ENCODE measurements at regions not wholly inside any gene's neighbourhood (a gene's known extent, or its start where the extent isn't known, plus 50 kb on each side); places are given as distances from the start of the nearest gene placed in this dataset.

DNA sequence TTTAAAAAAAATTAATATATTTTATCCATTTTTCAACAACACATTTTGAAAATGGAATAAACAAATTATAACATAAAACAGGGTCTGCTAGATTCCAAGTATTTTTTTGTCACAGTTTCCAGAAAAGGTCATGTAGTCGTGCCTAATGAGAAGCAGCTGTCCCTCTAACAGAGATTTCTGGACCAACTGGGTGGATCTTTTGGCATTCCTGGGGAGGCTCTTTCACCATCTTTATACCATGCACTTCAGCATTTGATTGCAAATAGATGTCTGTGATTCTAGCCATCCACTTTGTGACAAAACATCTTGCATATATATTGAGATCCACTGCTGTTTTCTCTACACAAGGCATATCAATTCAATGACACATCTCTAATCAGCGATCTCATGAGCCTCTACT is 210.7 kb upstream of the LDB2 start:
- CTCF ChIA-PET = no interaction called here
- POLR2A ChIA-PET (ENCODE audit: unreplicated experiment) = no interaction called here
- H3K9me2 ChIP-seq (ENCODE audit: insufficient read depth) = no peaks in the 10 kb centered on the region
- H3K4me1 ChIP-seq (replicated peaks; ENCODE audit: insufficient read depth) = no peaks in the 10 kb centered on the region
- H3K79me2 ChIP-seq (ENCODE audit: low read depth) = no peaks in the 10 kb centered on the region
- BruUV-seq (replicated peaks) = no TSS peak
- intact Hi-C loops (cut with micrococcal nuclease; ENCODE audit: unreplicated experiment) = no loop called here
- no peaks in the 10 kb centered on the region for H3K27me3 ChIP-seq (ENCODE audit: insufficient read depth, low read depth)
- TF ChIP-seq, protein P1, sequence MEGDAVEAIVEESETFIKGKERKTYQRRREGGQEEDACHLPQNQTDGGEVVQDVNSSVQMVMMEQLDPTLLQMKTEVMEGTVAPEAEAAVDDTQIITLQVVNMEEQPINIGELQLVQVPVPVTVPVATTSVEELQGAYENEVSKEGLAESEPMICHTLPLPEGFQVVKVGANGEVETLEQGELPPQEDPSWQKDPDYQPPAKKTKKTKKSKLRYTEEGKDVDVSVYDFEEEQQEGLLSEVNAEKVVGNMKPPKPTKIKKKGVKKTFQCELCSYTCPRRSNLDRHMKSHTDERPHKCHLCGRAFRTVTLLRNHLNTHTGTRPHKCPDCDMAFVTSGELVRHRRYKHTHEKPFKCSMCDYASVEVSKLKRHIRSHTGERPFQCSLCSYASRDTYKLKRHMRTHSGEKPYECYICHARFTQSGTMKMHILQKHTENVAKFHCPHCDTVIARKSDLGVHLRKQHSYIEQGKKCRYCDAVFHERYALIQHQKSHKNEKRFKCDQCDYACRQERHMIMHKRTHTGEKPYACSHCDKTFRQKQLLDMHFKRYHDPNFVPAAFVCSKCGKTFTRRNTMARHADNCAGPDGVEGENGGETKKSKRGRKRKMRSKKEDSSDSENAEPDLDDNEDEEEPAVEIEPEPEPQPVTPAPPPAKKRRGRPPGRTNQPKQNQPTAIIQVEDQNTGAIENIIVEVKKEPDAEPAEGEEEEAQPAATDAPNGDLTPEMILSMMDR (conservative IDR thresholded peaks at IDR 0.05) = no peak
- no peak for TF ChIP-seq EZH2 (IDR thresholded peaks at IDR 0.05; ENCODE audit: low read depth)
- no peaks in the 10 kb centered on the region for H3K36me3 ChIP-seq (ENCODE audit: low read depth)
- H3K9me3 ChIP-seq (ENCODE audit: insufficient read depth, low read depth) = no peaks in the 10 kb centered on the region
- H4K20me1 ChIP-seq (ENCODE audit: insufficient read depth) = no peaks in the 10 kb centered on the region
- H3F3A ChIP-seq (ENCODE audit: insufficient read depth, low read depth) = no peaks in the 10 kb centered on the region
- H3K4me3 ChIP-seq = no peak overlapping the region
- no peak overlapping the region for H3K27ac ChIP-seq
- H2AFZ ChIP-seq = no peak overlapping the region
- H3K4me2 ChIP-seq = no peak overlapping the region
- DNase-seq = no peak

- no peaks in the 10 kb centered on the region for H3K4me1 ChIP-seq (replicated peaks; ENCODE audit: insufficient read depth)
- TF ChIP-seq EZH2 (IDR thresholded peaks at IDR 0.05; ENCODE audit: low read depth) = no peak
- H3K27me3 ChIP-seq (ENCODE audit: insufficient read depth, low read depth) = no peaks in the 10 kb centered on the region
- H3K9me3 ChIP-seq (ENCODE audit: insufficient read depth, low read depth) = no peaks in the 10 kb centered on the region
- no peak overlapping the region for H3K4me3 ChIP-seq
- H3K4me2 ChIP-seq = no peak overlapping the region
- intact Hi-C loops (cut with micrococcal nuclease; ENCODE audit: unreplicated experiment) = no loop called here
- no peak overlapping the region for H3K27ac ChIP-seq
- POLR2A ChIA-PET (ENCODE audit: unreplicated experiment) = no interaction called here
- H3K9me2 ChIP-seq (ENCODE audit: insufficient read depth) = no peaks in the 10 kb centered on the region
- no peaks in the 10 kb centered on the region for H4K20me1 ChIP-seq (ENCODE audit: insufficient read depth)
- CTCF ChIA-PET = no interaction called here
- no peak for DNase-seq
- H3K79me2 ChIP-seq (ENCODE audit: low read depth) = no peaks in the 10 kb centered on the region
- no peaks in the 10 kb centered on the region for H3F3A ChIP-seq (ENCODE audit: insufficient read depth, low read depth)
- no peak overlapping the region for H2AFZ ChIP-seq
- H3K36me3 ChIP-seq (ENCODE audit: low read depth) = no peaks in the 10 kb centered on the region
- no TSS peak for BruUV-seq (replicated peaks)
Observed at GRCh38 chr4:17103231-17103630, 204.8 kb upstream of the LDB2 start.

- no TSS peak for BruUV-seq (replicated peaks)
- Histone ChIP-seq H3F3A (ENCODE audit: insufficient read depth, low read depth) (no peaks in the 10 kb centered on the region), H3K27me3 (ENCODE audit: insufficient read depth, low read depth) (no peaks in the 10 kb centered on the region), H3K9me3 (ENCODE audit: insufficient read depth, low read depth) (no peaks in the 10 kb centered on the region), H4K20me1 (ENCODE audit: insufficient read depth) (no peaks in the 10 kb centered on the region), H2AFZ (no peak overlapping the region), H3K9me2 (ENCODE audit: insufficient read depth) (no peaks in the 10 kb centered on the region), H3K4me1 (replicated peaks; ENCODE audit: insufficient read depth) (no peaks in the 10 kb centered on the region), H3K36me3 (ENCODE audit: low read depth) (no peaks in the 10 kb centered on the region), H3K4me3 (no peak overlapping the region), H3K79me2 (ENCODE audit: low read depth) (no peaks in the 10 kb centered on the region), H3K4me2 (no peak overlapping the region), H3K27ac (no peak overlapping the region)
- ChIA-PET POLR2A (ENCODE audit: unreplicated experiment) (no interaction called here), CTCF (no interaction called here)
- intact Hi-C loops (cut with micrococcal nuclease; ENCODE audit: unreplicated experiment) = no loop called here
- DNase-seq = no peak
- TF ChIP-seq, protein P1 (conservative IDR thresholded peaks at IDR 0.05) = no peak
- no peak for TF ChIP-seq EZH2 (IDR thresholded peaks at IDR 0.05; ENCODE audit: low read depth)
Observed at GRCh38 chr4:17098996-17099395, 200.6 kb upstream of the LDB2 start.

- POLR2A ChIA-PET (ENCODE audit: unreplicated experiment) = no interaction called here
- Histone ChIP-seq H3K27me3 (ENCODE audit: insufficient read depth, low read depth) (no peaks in the 10 kb centered on the region), H3F3A (ENCODE audit: insufficient read depth, low read depth) (no peaks in the 10 kb centered on the region), H2AFZ (no peak overlapping the region), H3K79me2 (ENCODE audit: low read depth) (no peaks in the 10 kb centered on the region), H3K9me2 (ENCODE audit: insufficient read depth) (no peaks in the 10 kb centered on the region), H3K4me3 (no peak overlapping the region), H3K9me3 (ENCODE audit: insufficient read depth, low read depth) (no peaks in the 10 kb centered on the region), H3K4me1 (replicated peaks; ENCODE audit: insufficient read depth) (no peaks in the 10 kb centered on the region), H3K27ac (no peak overlapping the region), H3K4me2 (no peak overlapping the region), H4K20me1 (ENCODE audit: insufficient read depth) (no peaks in the 10 kb centered on the region), H3K36me3 (ENCODE audit: low read depth) (no peaks in the 10 kb centered on the region)
- CTCF ChIA-PET = no interaction called here
- intact Hi-C loops (cut with micrococcal nuclease; ENCODE audit: unreplicated experiment) = no loop called here
- TF ChIP-seq, protein P1 (conservative IDR thresholded peaks at IDR 0.05) = no peak
- no peak for TF ChIP-seq EZH2 (IDR thresholded peaks at IDR 0.05; ENCODE audit: low read depth)
- no peak for DNase-seq
- no TSS peak for BruUV-seq (replicated peaks)
Observed at GRCh38 chr4:17098401-17098800, 200.0 kb upstream of the LDB2 start.
